ENCODE measurements at regions not wholly inside any gene's neighbourhood (a gene's known extent, or its start where the extent isn't known, plus 50 kb on each side); places are given as distances from the start of the nearest gene placed in this dataset.

DNA sequence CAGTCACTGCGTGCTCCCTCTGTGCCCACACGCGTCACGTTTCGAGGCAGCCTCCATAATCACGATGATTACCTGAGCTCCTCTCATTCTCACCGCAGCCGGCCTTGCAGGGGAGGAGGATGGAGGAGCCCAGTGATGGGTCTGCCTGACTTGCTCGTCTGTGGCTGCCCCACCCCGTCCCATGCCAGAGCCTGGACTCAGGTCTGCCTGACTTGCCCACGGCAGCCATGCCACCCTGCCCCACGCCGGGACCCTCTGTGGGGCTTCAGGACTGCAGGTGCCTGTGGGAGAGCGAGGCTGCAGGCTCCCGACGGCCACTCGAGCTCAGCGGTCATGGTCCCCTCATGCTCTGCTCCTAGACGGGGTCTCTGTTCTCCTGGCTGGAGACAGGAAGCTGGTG lies 1025.1 kb downstream of the BRD1 start:
- H3K4me3 ChIP-seq, result no peak overlapping the region
- H3K27me3 ChIP-seq, result no peaks in the 10 kb centered on the region
- H3K4me1 ChIP-seq, result no peaks in the 10 kb centered on the region
- H3K9me3 ChIP-seq, result no peaks in the 10 kb centered on the region
- DNase-seq (ENCODE audit: low spot score), result no peak
- TF ChIP-seq, protein P1, sequence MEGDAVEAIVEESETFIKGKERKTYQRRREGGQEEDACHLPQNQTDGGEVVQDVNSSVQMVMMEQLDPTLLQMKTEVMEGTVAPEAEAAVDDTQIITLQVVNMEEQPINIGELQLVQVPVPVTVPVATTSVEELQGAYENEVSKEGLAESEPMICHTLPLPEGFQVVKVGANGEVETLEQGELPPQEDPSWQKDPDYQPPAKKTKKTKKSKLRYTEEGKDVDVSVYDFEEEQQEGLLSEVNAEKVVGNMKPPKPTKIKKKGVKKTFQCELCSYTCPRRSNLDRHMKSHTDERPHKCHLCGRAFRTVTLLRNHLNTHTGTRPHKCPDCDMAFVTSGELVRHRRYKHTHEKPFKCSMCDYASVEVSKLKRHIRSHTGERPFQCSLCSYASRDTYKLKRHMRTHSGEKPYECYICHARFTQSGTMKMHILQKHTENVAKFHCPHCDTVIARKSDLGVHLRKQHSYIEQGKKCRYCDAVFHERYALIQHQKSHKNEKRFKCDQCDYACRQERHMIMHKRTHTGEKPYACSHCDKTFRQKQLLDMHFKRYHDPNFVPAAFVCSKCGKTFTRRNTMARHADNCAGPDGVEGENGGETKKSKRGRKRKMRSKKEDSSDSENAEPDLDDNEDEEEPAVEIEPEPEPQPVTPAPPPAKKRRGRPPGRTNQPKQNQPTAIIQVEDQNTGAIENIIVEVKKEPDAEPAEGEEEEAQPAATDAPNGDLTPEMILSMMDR (IDR thresholded peaks at IDR 0.05), result no peak
- H3K27ac ChIP-seq, result no peak overlapping the region
- H3K36me3 ChIP-seq, result no peaks in the 10 kb centered on the region

DNA sequence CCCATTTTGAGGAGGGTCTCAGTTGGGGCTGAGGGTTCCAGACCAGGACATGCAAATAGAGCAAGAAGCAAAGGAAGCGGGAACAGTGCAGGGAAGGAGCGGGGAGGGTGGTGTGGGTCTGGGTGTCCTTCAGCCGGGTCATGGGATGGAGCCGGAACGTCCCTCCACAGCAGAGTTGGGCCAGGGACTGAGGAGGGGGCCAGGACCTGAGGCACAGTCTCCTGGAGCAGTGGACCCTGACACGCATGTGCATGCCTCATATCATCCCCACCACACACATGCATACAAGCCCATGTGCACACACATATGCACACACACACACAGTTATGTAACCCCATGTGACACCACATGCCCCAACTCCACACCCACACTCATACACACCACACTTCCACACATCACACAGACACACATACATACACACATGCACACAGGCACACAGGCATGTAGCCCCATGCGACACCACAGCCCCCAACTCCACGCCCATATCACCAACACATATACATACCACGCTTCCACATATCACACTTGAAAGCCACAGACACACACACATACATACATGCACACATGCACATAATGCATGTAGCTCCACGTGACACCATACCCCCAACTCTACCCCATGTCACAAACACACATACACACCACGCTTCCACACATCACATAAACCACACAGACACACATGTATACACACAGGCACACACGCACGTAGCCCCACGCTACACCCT lies 1026.6 kb downstream of the BRD1 start:
- H3K27ac ChIP-seq, result no peak overlapping the region
- H3K36me3 ChIP-seq, result no peaks in the 10 kb centered on the region
- H3K9me3 ChIP-seq, result no peaks in the 10 kb centered on the region
- TF ChIP-seq, protein P1 (IDR thresholded peaks at IDR 0.05), result no peak
- no peak overlapping the region for H3K4me3 ChIP-seq
- no peak for DNase-seq (ENCODE audit: low spot score)
- no peaks in the 10 kb centered on the region for H3K27me3 ChIP-seq
- no peaks in the 10 kb centered on the region for H3K4me1 ChIP-seq

DNA sequence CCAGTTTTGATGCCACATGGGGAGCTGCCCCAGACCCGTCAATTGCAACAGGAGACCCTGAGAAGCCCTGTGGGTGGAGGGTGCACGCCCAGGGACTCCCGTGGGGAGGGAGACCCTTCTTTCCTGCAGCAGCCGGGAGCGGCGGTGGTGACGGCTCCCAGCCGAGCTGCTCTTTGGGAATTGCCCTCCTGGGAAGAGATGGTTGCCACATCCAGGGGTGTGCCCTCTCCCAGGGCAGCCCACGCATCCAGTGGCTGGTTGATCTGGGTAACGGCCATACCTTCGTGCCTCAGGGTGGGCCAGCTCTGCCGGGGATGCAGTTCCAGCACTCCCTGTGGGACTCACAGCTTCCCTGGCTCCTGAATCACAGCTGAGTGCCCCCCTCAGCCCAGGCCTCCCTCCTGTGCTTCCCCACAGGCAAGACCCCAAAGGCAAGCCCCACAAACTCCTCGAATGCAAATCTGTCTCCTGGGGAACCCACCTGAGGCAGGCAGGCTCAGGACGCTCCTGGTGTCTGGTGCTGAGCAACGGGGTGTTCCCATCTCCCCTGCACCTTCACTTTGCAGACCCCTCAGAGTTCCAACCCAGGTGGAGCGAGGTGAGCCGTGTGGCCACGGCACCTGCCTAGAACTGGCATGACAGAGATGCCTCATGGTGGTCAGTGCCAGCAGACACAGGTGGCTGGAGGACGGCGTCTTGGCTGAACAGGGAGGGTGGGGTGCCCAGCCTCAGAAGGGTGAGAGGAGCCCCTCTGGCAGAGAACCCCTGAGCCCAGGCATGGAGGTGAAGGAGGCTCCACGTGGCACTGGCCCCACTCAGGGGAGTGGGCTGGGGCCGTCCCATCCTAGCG lies 1027.4 kb downstream of the BRD1 start:
- no peaks in the 10 kb centered on the region for H3K4me1 ChIP-seq
- no peak overlapping the region for H3K27ac ChIP-seq
- H3K27me3 ChIP-seq, result no peaks in the 10 kb centered on the region
- no peak for DNase-seq (ENCODE audit: low spot score)
- no peaks in the 10 kb centered on the region for H3K9me3 ChIP-seq
- H3K4me3 ChIP-seq, result no peak overlapping the region
- TF ChIP-seq, protein P1 (IDR thresholded peaks at IDR 0.05), result no peak
- H3K36me3 ChIP-seq, result no peaks in the 10 kb centered on the region

DNA sequence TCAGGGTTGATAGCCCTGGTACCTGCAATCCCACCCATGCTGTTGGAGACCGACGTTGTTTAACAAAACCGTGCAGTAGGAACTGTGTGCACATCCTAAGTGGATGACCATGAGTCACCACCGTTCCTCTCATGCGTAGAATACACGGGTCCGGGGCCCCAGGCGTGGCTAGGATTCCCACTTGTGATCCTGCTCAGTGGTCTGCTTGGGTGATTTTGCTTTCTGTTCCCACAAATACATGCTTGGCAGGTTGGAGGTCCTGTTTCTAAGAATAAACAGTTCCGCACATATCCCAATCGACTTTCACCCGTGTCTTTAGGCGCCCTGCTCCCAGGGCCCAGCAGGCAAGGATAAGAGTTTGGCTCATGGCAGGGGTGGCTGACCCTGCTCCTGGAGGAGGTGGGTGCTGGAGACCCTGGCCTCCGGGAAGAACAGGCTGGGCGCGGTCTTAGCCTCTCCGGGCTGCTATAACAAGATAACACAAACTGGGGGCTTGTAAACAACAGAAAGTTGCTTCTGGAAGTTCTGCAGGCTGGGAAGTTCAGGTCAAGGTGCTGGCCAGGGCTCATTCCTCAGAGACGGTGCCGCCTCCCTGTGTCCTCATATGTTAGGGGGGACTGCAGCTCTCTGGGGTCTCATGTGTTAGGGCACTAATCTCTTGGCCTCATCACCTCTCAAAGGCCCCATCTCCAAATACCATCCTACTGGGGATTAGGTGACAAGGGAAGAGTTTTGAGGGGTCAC lies 1028.3 kb downstream of the BRD1 start:
- no peak overlapping the region for H3K4me3 ChIP-seq
- no peak for DNase-seq (ENCODE audit: low spot score)
- H3K4me1 ChIP-seq, result no peaks in the 10 kb centered on the region
- H3K27ac ChIP-seq, result no peak overlapping the region
- no peaks in the 10 kb centered on the region for H3K36me3 ChIP-seq
- no peaks in the 10 kb centered on the region for H3K27me3 ChIP-seq
- TF ChIP-seq, protein P1 (IDR thresholded peaks at IDR 0.05), result no peak
- no peaks in the 10 kb centered on the region for H3K9me3 ChIP-seq

DNA sequence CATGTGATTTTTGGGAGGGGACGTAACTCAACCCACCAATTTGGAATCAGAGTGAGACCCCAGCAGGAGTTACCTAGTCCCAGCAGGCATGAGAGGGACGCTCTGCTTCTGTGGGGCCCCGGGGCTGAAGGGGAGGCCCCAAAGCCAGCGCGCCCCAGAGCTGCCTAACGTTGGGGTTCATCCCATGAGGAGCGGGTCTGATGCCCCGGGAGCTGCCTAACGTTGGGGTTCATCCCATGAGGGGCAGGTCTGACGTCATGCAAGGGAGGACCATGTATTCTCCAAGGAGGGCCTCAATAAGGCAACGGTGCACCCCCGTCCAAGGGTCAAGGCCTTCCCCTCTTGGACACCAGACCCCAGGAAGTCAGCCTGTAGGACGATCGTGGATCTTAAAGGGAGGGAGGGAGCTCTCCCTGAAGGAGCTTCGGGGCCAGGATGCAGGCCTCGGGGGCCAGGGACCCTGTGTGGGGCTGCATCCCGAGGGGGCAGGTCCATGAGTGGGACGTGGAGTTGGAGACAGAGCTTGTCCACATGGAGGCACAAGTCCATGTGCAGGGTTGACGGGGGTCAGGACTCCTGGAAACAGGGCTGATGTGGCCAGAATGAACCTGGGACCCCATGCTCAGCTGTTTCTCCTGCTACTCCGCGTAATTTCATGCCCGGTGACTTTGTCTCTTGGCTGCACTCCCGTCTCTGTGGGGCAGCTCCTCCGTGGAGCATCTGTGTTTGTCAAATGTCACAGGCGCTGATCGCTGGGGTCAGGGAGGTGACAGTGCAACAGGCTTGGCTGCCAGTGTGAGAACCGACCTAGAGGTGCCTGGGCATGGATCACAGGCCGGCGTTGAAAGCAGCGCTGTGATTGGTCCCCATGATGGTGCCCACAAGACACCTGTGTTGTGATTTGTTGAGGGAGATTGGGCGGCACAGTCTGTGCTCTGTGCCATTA lies 1029.1 kb downstream of the BRD1 start:
- no peak for DNase-seq (ENCODE audit: low spot score)
- Histone ChIP-seq H3K9me3 (no peaks in the 10 kb centered on the region), H3K4me1 (no peaks in the 10 kb centered on the region), H3K27me3 (no peaks in the 10 kb centered on the region), H3K36me3 (no peaks in the 10 kb centered on the region), H3K27ac (no peak overlapping the region), H3K4me3 (no peak overlapping the region)
- TF ChIP-seq, protein P1 (IDR thresholded peaks at IDR 0.05), result no peak

Measured in right atrium auricular region (tissue), 2 donors.